HG03103 (cell line): ENCODE measurements at regions not wholly inside any gene's neighbourhood (a gene's known extent, or its start where the extent isn't known, plus 50 kb on each side); places are given as distances from the start of the nearest gene placed in this dataset.
A peak's percentile ranks its signal among the peaks of the same experiment; 100 is the strongest.
"Not testable (repeated sequence)": the region's sequence is repeated elsewhere in the genome, so short reads cannot be mapped to it uniquely, and the experiment has no call there.

Experiments
- ATAC-seq: cut with Tn5 transposase; IDR thresholded peaks from one replicate; pipeline ENCODE4 v1.9.1; 2021; ENCODE audit warnings: low read depth; ENCODE audit not compliant: unreplicated experiment

GRCh38 chr16:21487956-21488355, 111.4 kb upstream of the METTL9 start:
- ATAC-seq, result not testable (repeated sequence)

DNA sequence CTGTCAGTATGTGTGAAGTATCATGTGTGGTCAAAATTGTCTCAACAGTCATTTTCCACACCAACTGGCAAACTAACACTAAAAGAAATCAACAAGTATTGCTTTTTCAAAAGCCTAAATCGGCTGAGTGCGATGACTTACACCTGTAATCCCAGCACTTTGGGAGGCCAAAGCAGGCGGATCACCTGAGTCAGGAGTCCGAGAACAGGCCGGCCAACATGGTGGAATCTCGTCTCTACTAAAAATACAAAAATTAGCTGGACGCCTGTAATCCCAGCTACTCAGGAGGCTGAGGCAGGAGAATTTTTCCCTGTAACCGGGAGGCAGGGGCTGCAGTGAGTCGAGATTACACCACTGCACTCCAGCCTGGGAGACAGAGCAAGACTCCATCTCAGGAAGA, 100.3 kb upstream of the METTL9 start:
- not testable (repeated sequence) for ATAC-seq

- ATAC-seq, result peak; percentile 31
These were observed 98.0 kb upstream of the METTL9 start for GRCh38 chr16:21501223-21501868.

DNA sequence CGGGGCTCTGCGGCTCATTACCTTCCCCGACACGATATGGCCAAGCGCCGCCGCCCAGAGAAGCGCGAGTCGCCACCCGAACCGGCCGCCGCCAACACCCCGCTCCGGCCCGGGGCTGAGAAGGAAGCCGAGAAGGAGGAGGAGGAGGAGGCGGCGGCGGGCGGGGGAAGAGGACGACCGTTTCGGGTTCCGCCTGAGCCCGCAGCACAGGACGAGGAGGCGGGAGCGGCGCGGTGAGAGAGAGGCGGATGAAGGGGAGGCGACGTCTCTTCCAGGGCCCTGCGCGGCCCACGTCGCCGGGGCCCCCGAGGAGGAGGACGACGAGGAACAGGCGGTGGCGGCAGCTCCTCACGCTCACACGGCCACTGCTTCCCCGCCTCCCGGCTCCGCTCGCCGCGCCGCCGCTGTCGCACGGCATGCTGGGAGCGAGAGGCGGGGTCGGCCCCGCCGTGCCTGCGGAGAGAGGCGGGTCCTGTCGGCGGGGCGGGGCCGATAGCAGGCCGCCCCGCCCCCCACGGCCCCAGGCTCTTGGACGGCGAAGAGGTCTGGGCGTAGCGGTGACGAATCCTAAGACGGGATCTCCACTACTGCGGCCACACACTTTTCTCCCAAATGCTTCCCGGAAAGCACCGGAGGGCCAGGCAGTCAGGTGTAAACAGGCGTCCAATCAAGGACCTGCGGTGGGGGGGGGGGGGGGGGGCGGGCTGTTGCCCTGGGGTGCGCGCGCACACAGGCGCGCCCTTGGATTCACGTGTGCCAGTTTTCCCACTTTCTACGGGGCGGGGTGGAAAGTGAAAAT, 97.3 kb upstream of the METTL9 start:
- peak; percentile 64 for ATAC-seq

- ATAC-seq, result not testable (repeated sequence)
These were observed 95.8 kb upstream of the METTL9 start for GRCh38 chr16:21503574-21503920.

GRCh38 chr16:21503941-21504832, 95.2 kb upstream of the METTL9 start:
- not testable (repeated sequence) for ATAC-seq

- ATAC-seq, result not testable (repeated sequence)
These were observed 93.4 kb upstream of the METTL9 start for GRCh38 chr16:21505751-21506520.

- ATAC-seq, result peak; percentile 39
These were observed 92.4 kb upstream of the METTL9 start for GRCh38 chr16:21506857-21507456.

DNA sequence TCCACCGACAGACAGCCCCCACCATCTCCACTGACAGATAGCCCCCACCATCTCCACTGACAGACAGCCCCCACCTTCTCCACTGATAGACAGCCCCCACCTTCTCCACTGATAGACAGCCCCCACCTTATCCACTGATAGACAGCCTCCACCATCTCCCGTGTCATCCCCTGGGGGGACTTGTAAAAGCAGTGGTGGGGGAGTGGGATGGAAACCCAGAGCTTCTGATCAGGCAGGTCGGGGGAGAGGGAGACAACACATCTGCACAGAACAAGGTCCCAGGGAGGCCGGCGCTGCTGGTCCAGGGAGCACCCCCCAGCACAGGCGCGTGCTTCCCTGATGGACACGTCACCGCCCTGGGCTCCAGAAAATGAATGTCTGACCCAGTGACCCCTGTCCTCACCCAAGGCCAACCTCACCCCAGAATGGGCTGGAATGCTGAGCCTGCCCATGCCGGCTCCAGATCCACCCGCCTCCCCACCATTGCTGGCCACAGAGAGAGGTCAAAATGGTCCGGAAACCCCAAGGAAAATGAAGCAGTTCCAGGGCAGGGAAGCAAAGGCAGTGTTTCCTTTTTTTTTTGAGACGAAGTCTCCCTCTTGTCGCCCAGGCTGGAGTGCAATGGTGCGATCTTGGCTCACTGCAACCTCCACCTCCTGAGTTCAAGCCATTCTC, 91.6 kb upstream of the METTL9 start:
- not testable (repeated sequence) for ATAC-seq

- ATAC-seq, result not testable (repeated sequence)
These were observed 90.5 kb upstream of the METTL9 start for GRCh38 chr16:21508661-21509436.

GRCh38 chr16:21509437-21510086, 89.8 kb upstream of the METTL9 start:
- ATAC-seq, result not testable (repeated sequence)

- not testable (repeated sequence) for ATAC-seq
These were observed 88.5 kb upstream of the METTL9 start for GRCh38 chr16:21510869-21511255.

GRCh38 chr16:21511315-21512210, 87.8 kb upstream of the METTL9 start:
- not testable (repeated sequence) for ATAC-seq

DNA sequence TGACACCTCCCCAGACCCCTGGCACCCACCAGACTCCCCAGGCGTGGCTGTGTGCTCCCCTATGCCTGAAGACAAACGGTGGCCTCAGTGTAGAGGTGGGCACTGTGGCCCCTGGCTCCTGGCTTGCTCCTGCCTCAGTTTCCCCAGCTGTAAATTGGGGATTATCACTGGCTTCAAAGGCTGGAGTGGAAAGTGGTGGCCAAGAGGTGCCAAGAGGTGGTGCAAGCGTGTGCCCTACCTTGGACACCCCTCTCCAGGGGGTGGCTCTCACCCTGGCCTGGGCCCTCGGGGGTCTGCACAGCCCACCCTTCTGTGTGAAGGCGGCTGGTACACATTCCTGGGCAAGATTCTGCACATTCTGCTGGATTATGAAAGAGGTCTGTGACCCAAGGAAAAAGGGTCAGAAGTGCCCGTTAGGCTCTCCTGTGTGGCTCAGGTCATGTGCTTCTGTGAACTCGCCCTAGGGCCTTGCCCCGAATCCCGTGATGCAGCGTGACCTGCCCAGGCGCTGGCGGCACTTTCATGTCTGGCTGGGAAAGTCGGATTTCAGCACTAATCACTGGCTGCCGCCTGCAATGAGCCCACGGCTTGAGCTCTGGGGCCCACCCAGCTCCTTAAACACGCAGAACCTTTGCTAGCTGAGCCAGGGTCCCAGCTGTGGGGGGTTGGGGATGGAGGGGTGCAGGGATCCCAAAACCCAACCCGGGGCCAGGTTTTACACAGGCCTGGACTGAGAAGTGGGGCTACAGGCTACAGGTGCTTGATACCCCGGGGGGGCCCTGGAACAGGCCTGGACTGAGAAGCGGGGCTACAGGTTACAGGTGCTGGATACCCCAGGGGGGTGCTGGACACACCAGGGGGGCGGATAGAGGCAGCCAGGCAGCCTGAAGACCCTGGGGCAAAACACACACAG, 86.8 kb upstream of the METTL9 start:
- ATAC-seq, result not testable (repeated sequence)

- not testable (repeated sequence) for ATAC-seq
These were observed 86.0 kb upstream of the METTL9 start for GRCh38 chr16:21513337-21513741.
